ENCODE measurements at regions not wholly inside any gene's neighbourhood (a gene's known extent, or its start where the extent isn't known, plus 50 kb on each side); places are given as distances from the start of the nearest gene placed in this dataset.

DNA sequence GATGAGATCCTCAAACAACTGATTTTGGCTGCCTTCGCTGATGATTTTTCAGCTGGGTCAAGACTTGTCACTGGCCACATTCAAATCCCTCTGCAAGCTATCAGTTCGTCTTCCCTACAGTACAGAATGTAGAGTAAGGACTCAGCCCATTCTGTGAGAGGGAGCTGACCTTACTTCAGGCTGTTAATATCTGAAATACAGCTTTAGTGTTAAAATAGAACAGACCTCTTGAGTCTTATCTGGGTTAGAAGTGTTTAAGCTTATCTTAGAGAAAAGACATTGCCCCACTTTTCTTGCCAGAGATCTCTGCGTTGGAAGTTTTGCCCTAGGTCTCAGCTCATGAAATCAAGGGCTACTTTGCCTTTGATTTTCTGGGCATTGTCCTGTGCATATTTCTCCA is 383.4 kb upstream of the LARGE1 start:
- H3K4me1 Mint-ChIP-seq, result no peaks in the 10 kb centered on the region
- H3K4me2 ChIP-seq, result no peak overlapping the region
- no peaks in the 10 kb centered on the region for H3K27me3 ChIP-seq
- no peaks in the 10 kb centered on the region for H3K79me2 ChIP-seq (ENCODE audit: low read depth)
- no peak overlapping the region for H3K4me3 Mint-ChIP-seq
- H2AFZ ChIP-seq (replicated peaks), result peak overlapping the region; percentile 37
- H3K36me3 Mint-ChIP-seq, result no peaks in the 10 kb centered on the region
- H3K4me1 ChIP-seq, result no peaks in the 10 kb centered on the region
- H3K27ac Mint-ChIP-seq, result no peak overlapping the region
- peaks cover 4% of the 10 kb centered on the region for H3K27me3 Mint-ChIP-seq (ENCODE audit: insufficient read depth, low read depth)
- no peaks in the 10 kb centered on the region for H3K36me3 ChIP-seq
- TF ChIP-seq, protein P1, sequence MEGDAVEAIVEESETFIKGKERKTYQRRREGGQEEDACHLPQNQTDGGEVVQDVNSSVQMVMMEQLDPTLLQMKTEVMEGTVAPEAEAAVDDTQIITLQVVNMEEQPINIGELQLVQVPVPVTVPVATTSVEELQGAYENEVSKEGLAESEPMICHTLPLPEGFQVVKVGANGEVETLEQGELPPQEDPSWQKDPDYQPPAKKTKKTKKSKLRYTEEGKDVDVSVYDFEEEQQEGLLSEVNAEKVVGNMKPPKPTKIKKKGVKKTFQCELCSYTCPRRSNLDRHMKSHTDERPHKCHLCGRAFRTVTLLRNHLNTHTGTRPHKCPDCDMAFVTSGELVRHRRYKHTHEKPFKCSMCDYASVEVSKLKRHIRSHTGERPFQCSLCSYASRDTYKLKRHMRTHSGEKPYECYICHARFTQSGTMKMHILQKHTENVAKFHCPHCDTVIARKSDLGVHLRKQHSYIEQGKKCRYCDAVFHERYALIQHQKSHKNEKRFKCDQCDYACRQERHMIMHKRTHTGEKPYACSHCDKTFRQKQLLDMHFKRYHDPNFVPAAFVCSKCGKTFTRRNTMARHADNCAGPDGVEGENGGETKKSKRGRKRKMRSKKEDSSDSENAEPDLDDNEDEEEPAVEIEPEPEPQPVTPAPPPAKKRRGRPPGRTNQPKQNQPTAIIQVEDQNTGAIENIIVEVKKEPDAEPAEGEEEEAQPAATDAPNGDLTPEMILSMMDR (IDR thresholded peaks at IDR 0.05), result no peak
- TF ChIP-seq EZH2phosphoT487 (IDR thresholded peaks at IDR 0.05) (no peak), EZH2 (IDR thresholded peaks at IDR 0.05) (no peak)
- H3K9me3 ChIP-seq (ENCODE audit: low read depth), result no peaks in the 10 kb centered on the region
- H4K20me1 ChIP-seq (ENCODE audit: low read depth), result no peaks in the 10 kb centered on the region
- DNase-seq (ENCODE audit: low spot score), result no peak
- H3K9ac ChIP-seq, result no peak overlapping the region
- no peaks in the 10 kb centered on the region for H3K9me3 Mint-ChIP-seq
- no peaks in the 10 kb centered on the region for H3F3A ChIP-seq (ENCODE audit: low read depth)
- no peak overlapping the region for H3K4me3 ChIP-seq
- H3K27ac ChIP-seq, result no peak overlapping the region

DNA sequence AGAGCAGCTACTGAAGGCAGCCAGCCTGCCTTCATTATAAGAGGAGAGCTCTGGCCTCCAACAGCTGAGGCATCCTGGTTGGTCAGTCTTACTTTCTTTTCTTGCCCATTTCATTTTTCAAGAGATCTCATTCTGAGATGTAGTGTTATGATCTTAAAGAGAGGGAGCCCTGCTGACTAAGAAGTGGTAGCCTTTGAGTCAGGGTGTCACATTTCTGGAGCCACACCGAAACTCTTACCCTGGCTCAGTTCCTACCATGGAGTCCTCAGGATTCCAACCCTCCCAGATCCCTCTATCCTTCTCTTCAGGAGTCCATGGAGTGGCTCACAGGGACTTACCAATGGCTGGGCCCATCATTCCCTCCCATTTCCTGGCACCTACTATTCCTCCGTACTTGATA is 386.1 kb upstream of the LARGE1 start:
- Histone ChIP-seq H3K27me3 (no peaks in the 10 kb centered on the region), H2AFZ (replicated peaks) (no peak overlapping the region)
- H3K9me3 Mint-ChIP-seq, result no peaks in the 10 kb centered on the region

DNA sequence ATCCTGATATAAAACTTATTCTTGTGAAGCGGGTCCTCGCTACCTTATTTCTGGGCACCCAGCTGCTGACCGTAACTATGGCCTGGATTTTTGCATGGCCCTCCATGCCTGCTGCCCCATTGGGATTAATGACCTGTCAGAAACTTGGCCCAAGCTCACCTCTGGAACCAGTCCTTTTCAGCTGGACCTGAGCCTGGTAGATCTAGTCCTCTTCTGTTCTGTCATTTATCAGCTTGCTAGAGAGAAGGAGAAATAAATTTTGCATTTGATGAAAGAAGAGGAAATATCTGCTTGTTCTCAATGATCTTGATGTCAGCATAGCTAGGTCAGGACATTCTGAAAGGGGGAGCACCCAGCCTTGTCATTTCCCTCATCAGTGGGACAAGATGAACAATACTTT is 387.8 kb upstream of the LARGE1 start:
- Mint-ChIP-seq H3K9me3 (no peaks in the 10 kb centered on the region), H3K27ac (no peak overlapping the region)
- H3F3A ChIP-seq (ENCODE audit: low read depth), result peaks cover 7% of the 10 kb centered on the region

More for the DNA sequence above, 386.1 kb upstream of the LARGE1 start:
- Histone ChIP-seq H4K20me1 (ENCODE audit: low read depth) (no peaks in the 10 kb centered on the region), H3K4me1 (no peaks in the 10 kb centered on the region), H3K9me3 (ENCODE audit: low read depth) (no peaks in the 10 kb centered on the region), H3F3A (ENCODE audit: low read depth) (no peaks in the 10 kb centered on the region), H3K79me2 (ENCODE audit: low read depth) (no peaks in the 10 kb centered on the region), H3K9ac (no peak overlapping the region), H3K4me2 (no peak overlapping the region), H3K4me3 (no peak overlapping the region), H3K27ac (no peak overlapping the region), H3K36me3 (no peaks in the 10 kb centered on the region)
- no peaks in the 10 kb centered on the region for H3K4me1 Mint-ChIP-seq
- H3K27ac Mint-ChIP-seq, result no peak overlapping the region
- TF ChIP-seq, protein P1 (IDR thresholded peaks at IDR 0.05), result no peak
- TF ChIP-seq EZH2 (IDR thresholded peaks at IDR 0.05), result no peak
- TF ChIP-seq EZH2phosphoT487 (IDR thresholded peaks at IDR 0.05), result no peak
- no peaks in the 10 kb centered on the region for H3K36me3 Mint-ChIP-seq
- DNase-seq (ENCODE audit: low spot score), result no peak
- H3K4me3 Mint-ChIP-seq, result no peak overlapping the region
- H3K27me3 Mint-ChIP-seq (ENCODE audit: insufficient read depth, low read depth), result peaks cover 10% of the 10 kb centered on the region

More for the DNA sequence above, 387.8 kb upstream of the LARGE1 start:
- Histone ChIP-seq H3K27ac (no peak overlapping the region), H3K9ac (no peak overlapping the region), H3K36me3 (no peaks in the 10 kb centered on the region), H3K4me3 (no peak overlapping the region), H3K4me2 (no peak overlapping the region), H3K79me2 (ENCODE audit: low read depth) (no peaks in the 10 kb centered on the region), H3K4me1 (peaks cover 13% of the 10 kb centered on the region), H4K20me1 (ENCODE audit: low read depth) (no peaks in the 10 kb centered on the region), H2AFZ (replicated peaks) (no peak overlapping the region), H3K9me3 (ENCODE audit: low read depth) (no peaks in the 10 kb centered on the region), H3K27me3 (no peaks in the 10 kb centered on the region)
- no peak for DNase-seq (ENCODE audit: low spot score)
- H3K4me3 Mint-ChIP-seq, result no peak overlapping the region
- H3K27me3 Mint-ChIP-seq (ENCODE audit: insufficient read depth, low read depth), result peaks cover 12% of the 10 kb centered on the region
- peaks cover 2% of the 10 kb centered on the region for H3K4me1 Mint-ChIP-seq
- H3K36me3 Mint-ChIP-seq, result no peaks in the 10 kb centered on the region
- TF ChIP-seq, protein P1 (IDR thresholded peaks at IDR 0.05), result no peak
- TF ChIP-seq EZH2 (IDR thresholded peaks at IDR 0.05) (no peak), EZH2phosphoT487 (IDR thresholded peaks at IDR 0.05) (no peak)
